ENCODE measurements at regions not wholly inside any gene's neighbourhood (a gene's known extent, or its start where the extent isn't known, plus 50 kb on each side); places are given as distances from the start of the nearest gene placed in this dataset.
A peak's percentile ranks its signal among the peaks of the same experiment; 100 is the strongest.

DNA sequence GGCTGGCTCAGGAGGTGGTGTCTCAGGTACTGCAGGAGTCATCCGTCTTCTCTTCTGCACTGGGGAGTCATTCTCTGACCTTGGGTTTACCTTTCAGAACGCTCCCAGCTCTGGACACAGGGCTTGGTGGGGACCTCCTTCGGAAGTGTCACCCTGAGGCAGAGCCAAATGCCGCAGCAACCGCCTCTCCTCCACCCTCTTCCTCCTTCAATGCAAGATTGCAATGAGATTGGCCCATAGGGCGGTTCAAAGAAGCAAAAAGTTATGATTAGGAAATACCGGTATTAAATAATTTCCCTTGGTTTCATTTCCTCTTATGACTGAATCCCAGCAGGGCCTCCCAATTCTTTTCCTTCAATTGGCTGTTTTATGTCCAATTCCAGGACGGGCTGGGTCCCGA, 178.8 kb downstream of the ACKR3 start:
- WGBS, 2 donors = 34 to 54% methylated on average over 9 of the region's 9 CpGs
- no peak overlapping the region for H3K9ac ChIP-seq (ENCODE audit: insufficient read depth in 1 of 2, low read length in 2 of 2)
- no peak overlapping the region for H3K27ac ChIP-seq (ENCODE audit: low read depth in 1 of 2, low read length in 1 of 2)
- TF ChIP-seq, protein P1, sequence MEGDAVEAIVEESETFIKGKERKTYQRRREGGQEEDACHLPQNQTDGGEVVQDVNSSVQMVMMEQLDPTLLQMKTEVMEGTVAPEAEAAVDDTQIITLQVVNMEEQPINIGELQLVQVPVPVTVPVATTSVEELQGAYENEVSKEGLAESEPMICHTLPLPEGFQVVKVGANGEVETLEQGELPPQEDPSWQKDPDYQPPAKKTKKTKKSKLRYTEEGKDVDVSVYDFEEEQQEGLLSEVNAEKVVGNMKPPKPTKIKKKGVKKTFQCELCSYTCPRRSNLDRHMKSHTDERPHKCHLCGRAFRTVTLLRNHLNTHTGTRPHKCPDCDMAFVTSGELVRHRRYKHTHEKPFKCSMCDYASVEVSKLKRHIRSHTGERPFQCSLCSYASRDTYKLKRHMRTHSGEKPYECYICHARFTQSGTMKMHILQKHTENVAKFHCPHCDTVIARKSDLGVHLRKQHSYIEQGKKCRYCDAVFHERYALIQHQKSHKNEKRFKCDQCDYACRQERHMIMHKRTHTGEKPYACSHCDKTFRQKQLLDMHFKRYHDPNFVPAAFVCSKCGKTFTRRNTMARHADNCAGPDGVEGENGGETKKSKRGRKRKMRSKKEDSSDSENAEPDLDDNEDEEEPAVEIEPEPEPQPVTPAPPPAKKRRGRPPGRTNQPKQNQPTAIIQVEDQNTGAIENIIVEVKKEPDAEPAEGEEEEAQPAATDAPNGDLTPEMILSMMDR (IDR thresholded peaks at IDR 0.05; ENCODE audit: control extremely low read depth, extremely low read depth) = no peak
- no peaks in the 10 kb centered on the region for H3K36me3 ChIP-seq (ENCODE audit: control insufficient read depth in 4 of 4, insufficient read depth in 4 of 4, low read length in 4 of 4)
- H3K9me3 ChIP-seq (ENCODE audit: control insufficient read depth in 4 of 4, insufficient read depth in 3 of 4, low read length in 3 of 4) = no peaks in the 10 kb centered on the region
- DNase-seq (no peak), ATAC-seq (ENCODE audit: insufficient read depth, low FRiP score) (peak; percentile 78)
- no peaks in the 10 kb centered on the region for H3K27me3 ChIP-seq (ENCODE audit: control insufficient read depth in 3 of 3, insufficient read depth in 3 of 3, low read length in 2 of 3)
- H3K4me1 ChIP-seq (ENCODE audit: control insufficient read depth in 5 of 5, insufficient read depth in 5 of 5, low read length in 5 of 5) = peaks cover 0 to 54% (median 23%) of the 10 kb centered on the region in 5 donors
- no peak overlapping the region for H3K4me3 ChIP-seq

DNA sequence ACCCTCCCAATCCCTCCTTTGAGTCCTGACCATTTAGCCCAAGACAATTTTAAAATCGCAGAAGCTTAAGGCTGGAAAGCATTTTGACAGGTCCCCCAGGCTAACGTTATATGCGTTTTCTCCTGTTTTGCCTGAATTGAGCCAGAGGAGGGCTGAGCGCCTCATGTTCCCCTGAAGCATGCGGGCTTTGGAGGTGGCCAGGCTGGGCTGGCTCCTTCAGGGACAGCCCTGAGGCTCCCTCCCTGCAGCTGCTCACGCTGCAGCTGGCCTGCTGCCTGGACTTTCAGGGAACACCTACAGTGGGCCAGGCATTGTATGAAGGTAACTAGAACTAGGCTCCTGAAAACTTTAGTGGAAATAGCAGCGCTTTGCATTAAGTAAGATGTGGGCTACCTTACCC, 179.2 kb downstream of the ACKR3 start:
- 46 to 50% methylated on average over 7 of the region's 7 CpGs for WGBS, 2 donors
- Histone ChIP-seq H3K4me3 (no peak overlapping the region), H3K9me3 (ENCODE audit: control insufficient read depth in 4 of 4, insufficient read depth in 3 of 4, low read length in 3 of 4) (no peaks in the 10 kb centered on the region), H3K4me1 (ENCODE audit: control insufficient read depth in 5 of 5, insufficient read depth in 5 of 5, low read length in 5 of 5) (peaks cover 0 to 54% (median 22%) of the 10 kb centered on the region in 5 donors), H3K27me3 (ENCODE audit: control insufficient read depth in 3 of 3, insufficient read depth in 3 of 3, low read length in 2 of 3) (no peaks in the 10 kb centered on the region), H3K9ac (ENCODE audit: insufficient read depth in 1 of 2, low read length in 2 of 2) (no peak overlapping the region), H3K36me3 (ENCODE audit: control insufficient read depth in 4 of 4, insufficient read depth in 4 of 4, low read length in 4 of 4) (no peaks in the 10 kb centered on the region), H3K27ac (ENCODE audit: low read depth in 1 of 2, low read length in 1 of 2) (no peak overlapping the region)
- TF ChIP-seq, protein P1 (IDR thresholded peaks at IDR 0.05; ENCODE audit: control extremely low read depth, extremely low read depth) = no peak
- DNase-seq = peak; percentile 28 to 52 (median 37)
- ATAC-seq (ENCODE audit: insufficient read depth, low FRiP score) = no peak

DNA sequence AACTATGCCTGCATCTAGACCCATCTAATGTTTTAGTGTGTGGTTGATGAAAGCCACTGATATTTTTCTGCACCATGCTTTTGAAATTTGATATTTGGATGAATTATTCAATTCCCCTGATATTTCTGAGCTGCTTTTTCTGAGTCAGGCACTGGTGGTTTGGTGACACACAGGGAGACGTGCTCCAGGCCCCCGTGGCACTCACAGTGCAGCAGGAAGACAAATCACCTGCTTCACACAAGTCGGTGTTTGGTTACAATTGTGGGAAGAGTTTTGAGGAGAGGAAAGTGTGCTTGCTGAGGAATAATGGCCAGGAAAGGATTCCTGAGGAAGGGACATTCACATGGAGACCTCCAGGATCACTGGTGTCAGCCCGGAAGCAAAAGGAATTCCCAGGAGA, 179.7 kb downstream of the ACKR3 start:
- Histone ChIP-seq H3K27ac (ENCODE audit: low read depth in 1 of 2, low read length in 1 of 2) (no peak overlapping the region), H3K9ac (ENCODE audit: insufficient read depth in 1 of 2, low read length in 2 of 2) (no peak overlapping the region), H3K9me3 (ENCODE audit: control insufficient read depth in 4 of 4, insufficient read depth in 3 of 4, low read length in 3 of 4) (no peaks in the 10 kb centered on the region), H3K4me1 (ENCODE audit: control insufficient read depth in 5 of 5, insufficient read depth in 5 of 5, low read length in 5 of 5) (peaks cover 0 to 51% (median 20%) of the 10 kb centered on the region in 5 donors), H3K27me3 (ENCODE audit: control insufficient read depth in 3 of 3, insufficient read depth in 3 of 3, low read length in 2 of 3) (no peaks in the 10 kb centered on the region), H3K36me3 (ENCODE audit: control insufficient read depth in 4 of 4, insufficient read depth in 4 of 4, low read length in 4 of 4) (no peaks in the 10 kb centered on the region), H3K4me3 (no peak overlapping the region)
- ATAC-seq (ENCODE audit: insufficient read depth, low FRiP score) = no peak
- TF ChIP-seq, protein P1 (IDR thresholded peaks at IDR 0.05; ENCODE audit: control extremely low read depth, extremely low read depth) = no peak
- 62 to 72% methylated on average over 4 of the region's 4 CpGs for WGBS, 2 donors
- no peak for DNase-seq

DNA sequence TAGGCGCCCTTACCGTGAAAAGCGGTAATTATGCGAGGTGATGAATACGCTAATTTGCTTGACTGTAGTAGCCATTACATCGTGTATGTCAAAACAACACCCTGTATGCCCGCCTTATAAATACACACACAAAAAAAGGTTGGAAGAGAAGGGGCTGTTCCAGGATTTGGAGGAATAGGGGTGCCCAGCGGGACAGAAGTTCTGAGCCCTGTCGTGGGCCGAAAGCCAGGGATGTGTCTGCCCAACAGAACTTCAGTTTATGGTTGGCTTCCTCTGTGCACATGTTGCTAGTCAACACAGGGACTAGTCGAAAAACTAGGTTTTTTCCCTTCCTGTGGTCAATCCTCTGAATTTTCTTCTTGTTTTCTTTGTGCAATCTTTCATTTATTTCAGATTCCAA, 182.5 kb downstream of the ACKR3 start:
- TF ChIP-seq, protein P1 (IDR thresholded peaks at IDR 0.05; ENCODE audit: control extremely low read depth, extremely low read depth) = no peak
- no peak for ATAC-seq (ENCODE audit: insufficient read depth, low FRiP score)
- peaks cover 0 to 32% (median 10%) of the 10 kb centered on the region in 5 donors for H3K4me1 ChIP-seq (ENCODE audit: control insufficient read depth in 5 of 5, insufficient read depth in 5 of 5, low read length in 5 of 5)
- no peaks in the 10 kb centered on the region for H3K27me3 ChIP-seq (ENCODE audit: control insufficient read depth in 3 of 3, insufficient read depth in 3 of 3, low read length in 2 of 3)
- H3K9ac ChIP-seq (ENCODE audit: insufficient read depth in 1 of 2, low read length in 2 of 2) = no peak overlapping the region
- WGBS, 2 donors = 86 to 89% methylated on average over 11 of the region's 11 CpGs
- H3K9me3 ChIP-seq (ENCODE audit: control insufficient read depth in 4 of 4, insufficient read depth in 3 of 4, low read length in 3 of 4) = no peaks in the 10 kb centered on the region
- no peaks in the 10 kb centered on the region for H3K36me3 ChIP-seq (ENCODE audit: control insufficient read depth in 4 of 4, insufficient read depth in 4 of 4, low read length in 4 of 4)
- DNase-seq = no peak
- no peak overlapping the region for H3K27ac ChIP-seq (ENCODE audit: low read depth in 1 of 2, low read length in 1 of 2)
- no peak overlapping the region for H3K4me3 ChIP-seq
